BLaER1 (cell line): ENCODE measurements at regions not wholly inside any gene's neighbourhood (a gene's known extent, or its start where the extent isn't known, plus 50 kb on each side); places are given as distances from the start of the nearest gene placed in this dataset.

Experiments used
- H3K27ac ChIP-seq: shearing (Covaris generic); formaldehyde crosslinking; 2 replicates; pipeline ENCODE4 v1.8.1; 2022
- H3K27me3 ChIP-seq: shearing (Covaris generic); formaldehyde crosslinking; 2 replicates; pipeline ENCODE4 v1.8.1; 2022
- H3K36me3 ChIP-seq: shearing (Covaris generic); formaldehyde crosslinking; 2 replicates; pipeline ENCODE4 v1.8.1; 2022
- H3K4me1 ChIP-seq: shearing (Covaris generic); formaldehyde crosslinking; 2 replicates; pipeline ENCODE4 v1.8.1; 2022
- H3K4me2 ChIP-seq: shearing (Covaris generic); formaldehyde crosslinking; 2 replicates; pipeline ENCODE4 v1.8.1; 2022
- H3K4me3 ChIP-seq: shearing (Covaris generic); formaldehyde crosslinking; 2 replicates; pipeline ENCODE4 v1.8.1; 2022
- H3K9ac ChIP-seq: shearing (Covaris generic); formaldehyde crosslinking; 2 replicates; pipeline ENCODE4 v1.8.1; 2022
- H3K9me3 ChIP-seq: shearing (Covaris generic); formaldehyde crosslinking; 2 replicates; pipeline ENCODE4 v1.8.1; 2022
- H4K20me1 ChIP-seq: shearing (Covaris generic); formaldehyde crosslinking; 2 replicates; pipeline ENCODE4 v1.8.1; 2022
- Cebpa-rat ChIP-seq: shearing (Covaris generic); IDR thresholded peaks from 2 replicates; pipeline ENCODE4 v1.8.1; 2022

DNA sequence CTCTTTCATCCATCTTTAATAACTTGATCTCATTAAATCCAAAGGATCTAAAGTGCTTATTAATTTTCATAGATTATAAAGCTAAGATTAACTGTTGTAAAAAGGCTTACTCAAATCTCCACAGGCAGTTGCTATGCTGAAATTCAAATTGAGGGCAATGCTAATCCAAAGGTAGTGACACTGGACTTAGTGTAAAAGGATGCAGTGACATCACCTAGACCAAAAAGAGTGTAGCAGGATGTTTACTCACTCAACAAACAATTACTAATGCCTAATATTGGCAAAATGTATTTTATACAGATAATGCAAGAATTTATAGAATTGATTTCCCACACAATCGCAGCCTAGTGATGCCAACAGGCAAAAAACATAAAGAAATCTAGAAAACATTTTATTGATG lies 756.2 kb downstream of the CDH9 start:
- H3K36me3 ChIP-seq: no peaks in the 10 kb centered on the region
- H3K9me3 ChIP-seq: no peaks in the 10 kb centered on the region
- H3K4me2 ChIP-seq: no peak overlapping the region
- no peak overlapping the region for H3K9ac ChIP-seq
- no peak for TF ChIP-seq Cebpa-rat
- no peak overlapping the region for H3K4me3 ChIP-seq
- H3K4me1 ChIP-seq: no peaks in the 10 kb centered on the region
- H3K27me3 ChIP-seq: no peaks in the 10 kb centered on the region
- no peak overlapping the region for H3K27ac ChIP-seq
- H4K20me1 ChIP-seq: no peaks in the 10 kb centered on the region

DNA sequence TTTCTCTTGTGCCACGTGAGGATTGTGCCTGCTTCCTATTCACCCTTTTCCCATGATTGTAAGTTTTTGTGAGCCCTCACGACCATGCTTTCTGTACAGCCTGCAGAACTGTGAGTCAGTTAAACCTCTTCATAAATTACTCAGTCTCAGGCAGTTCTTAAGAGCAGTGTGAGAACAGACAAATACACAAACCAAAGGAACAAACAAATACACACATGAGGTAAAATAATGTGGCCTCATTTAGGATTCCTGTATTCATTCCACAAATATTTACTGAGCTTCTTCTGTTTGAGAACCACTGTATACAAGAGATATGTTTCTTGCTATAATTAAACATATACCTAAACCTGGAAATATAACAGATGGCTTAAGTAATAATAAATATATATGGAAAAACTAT lies 760.3 kb downstream of the CDH9 start:
- Histone ChIP-seq H4K20me1 (no peaks in the 10 kb centered on the region), H3K36me3 (no peaks in the 10 kb centered on the region), H3K9ac (no peak overlapping the region), H3K27me3 (no peaks in the 10 kb centered on the region), H3K4me3 (no peak overlapping the region), H3K27ac (no peak overlapping the region), H3K4me2 (no peak overlapping the region), H3K9me3 (no peaks in the 10 kb centered on the region), H3K4me1 (no peaks in the 10 kb centered on the region)
- no peak for TF ChIP-seq Cebpa-rat

GRCh38 chr5:26259081-26259480 lies 779.3 kb downstream of the CDH9 start:
- H3K9me3 ChIP-seq: no peaks in the 10 kb centered on the region
- H3K4me1 ChIP-seq: no peaks in the 10 kb centered on the region
- H3K36me3 ChIP-seq: no peaks in the 10 kb centered on the region
- no peaks in the 10 kb centered on the region for H3K27me3 ChIP-seq
- no peak for TF ChIP-seq Cebpa-rat
- H3K27ac ChIP-seq: no peak overlapping the region
- H4K20me1 ChIP-seq: no peaks in the 10 kb centered on the region
- no peak overlapping the region for H3K4me2 ChIP-seq
- H3K9ac ChIP-seq: no peak overlapping the region
- no peak overlapping the region for H3K4me3 ChIP-seq

DNA sequence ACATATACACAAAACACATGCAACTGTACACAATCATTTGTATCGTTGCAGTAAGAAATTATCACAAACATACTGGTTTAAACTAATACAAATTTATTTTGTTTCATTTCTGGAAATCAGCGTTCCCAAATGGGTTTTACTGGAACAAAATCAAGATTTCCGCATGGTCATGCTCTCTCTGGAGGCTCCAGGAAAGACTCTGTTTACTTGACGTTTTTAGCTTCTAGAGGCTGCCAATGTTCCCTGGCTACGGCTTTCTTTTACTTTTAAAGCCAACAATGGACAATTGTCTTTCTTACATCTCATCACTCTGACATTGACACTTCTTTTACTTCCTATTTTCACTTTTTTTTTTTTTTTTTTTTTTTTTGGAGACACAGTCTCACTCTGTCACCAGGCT lies 793.1 kb downstream of the CDH9 start:
- H4K20me1 ChIP-seq: no peaks in the 10 kb centered on the region
- no peak overlapping the region for H3K4me2 ChIP-seq
- H3K27me3 ChIP-seq: no peaks in the 10 kb centered on the region
- H3K9ac ChIP-seq: no peak overlapping the region
- H3K4me3 ChIP-seq: no peak overlapping the region
- H3K27ac ChIP-seq: no peak overlapping the region
- H3K36me3 ChIP-seq: no peaks in the 10 kb centered on the region
- no peaks in the 10 kb centered on the region for H3K9me3 ChIP-seq
- H3K4me1 ChIP-seq: no peaks in the 10 kb centered on the region
- no peak for TF ChIP-seq Cebpa-rat

GRCh38 chr5:26239588-26239987 lies 798.8 kb downstream of the CDH9 start:
- Histone ChIP-seq H3K36me3 (no peaks in the 10 kb centered on the region), H3K27ac (no peak overlapping the region), H3K4me1 (0 out of 2 replicates have a peak, but pooled peaks cover 4% of the 10 kb centered on the region), H3K27me3 (no peaks in the 10 kb centered on the region), H3K4me2 (no peak overlapping the region), H3K9ac (no peak overlapping the region), H3K9me3 (peaks cover 12% of the 10 kb centered on the region), H4K20me1 (no peaks in the 10 kb centered on the region), H3K4me3 (no peak overlapping the region)
- no peak for TF ChIP-seq Cebpa-rat

DNA sequence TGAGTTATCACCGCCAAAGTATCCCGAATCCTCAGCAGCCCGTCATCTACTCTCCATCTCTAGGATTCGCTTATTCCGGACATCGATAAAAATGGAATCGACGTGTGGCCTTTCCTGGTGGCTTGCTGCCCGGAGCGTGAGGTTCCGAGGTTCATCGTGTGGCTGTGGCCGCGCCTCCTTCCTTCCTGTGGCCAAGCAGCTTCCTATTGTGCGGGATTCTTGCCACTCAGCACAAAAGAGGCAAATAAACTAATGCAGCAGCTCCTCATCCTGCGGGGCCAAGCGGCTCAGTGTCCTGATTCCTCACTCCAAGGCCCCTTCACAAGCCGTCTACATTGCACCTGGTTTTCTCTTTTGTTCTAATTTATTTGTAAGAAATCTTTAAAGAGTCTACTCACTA lies 800.9 kb downstream of the CDH9 start:
- no peak for TF ChIP-seq Cebpa-rat
- no peak overlapping the region for H3K9ac ChIP-seq
- H3K4me1 ChIP-seq: 0 out of 2 replicates have a peak, but pooled peaks cover 4% of the 10 kb centered on the region
- peaks cover 12% of the 10 kb centered on the region for H3K9me3 ChIP-seq
- no peak overlapping the region for H3K4me2 ChIP-seq
- no peaks in the 10 kb centered on the region for H3K27me3 ChIP-seq
- H3K36me3 ChIP-seq: no peaks in the 10 kb centered on the region
- H3K4me3 ChIP-seq: no peak overlapping the region
- no peaks in the 10 kb centered on the region for H4K20me1 ChIP-seq
- no peak overlapping the region for H3K27ac ChIP-seq

DNA sequence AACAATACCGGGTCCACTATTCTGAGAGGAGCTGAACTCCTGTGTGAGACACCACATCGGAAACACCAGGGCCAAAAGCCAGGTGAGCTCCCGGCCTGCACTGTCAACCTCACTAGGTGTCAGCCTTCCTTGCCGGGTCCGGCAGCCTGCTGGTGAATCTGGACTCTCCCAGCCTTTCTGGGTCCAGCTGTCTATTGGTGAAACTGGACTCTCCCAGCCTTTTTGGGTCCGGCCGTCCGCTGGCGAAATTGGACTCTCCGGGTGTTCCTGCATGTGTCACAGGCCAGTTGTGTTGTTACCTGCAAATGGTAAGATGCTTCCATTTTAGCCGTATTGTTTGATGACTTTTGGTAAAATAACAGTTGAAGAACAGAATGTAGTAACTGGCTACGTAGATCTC lies 801.5 kb downstream of the CDH9 start:
- H3K4me3 ChIP-seq: no peak overlapping the region
- H3K27me3 ChIP-seq: no peaks in the 10 kb centered on the region
- H3K4me1 ChIP-seq: 0 out of 2 replicates have a peak, but pooled peaks cover 4% of the 10 kb centered on the region
- TF ChIP-seq Cebpa-rat: no peak
- H3K9me3 ChIP-seq: peaks cover 12% of the 10 kb centered on the region
- no peak overlapping the region for H3K4me2 ChIP-seq
- H3K27ac ChIP-seq: no peak overlapping the region
- H4K20me1 ChIP-seq: no peaks in the 10 kb centered on the region
- H3K9ac ChIP-seq: no peak overlapping the region
- no peaks in the 10 kb centered on the region for H3K36me3 ChIP-seq

GRCh38 chr5:26232706-26233105 lies 805.7 kb downstream of the CDH9 start:
- Histone ChIP-seq H3K4me1 (0 out of 2 replicates have a peak, but pooled peaks cover 4% of the 10 kb centered on the region), H3K36me3 (no peaks in the 10 kb centered on the region), H3K9ac (no peak overlapping the region), H3K4me2 (no peak overlapping the region), H4K20me1 (no peaks in the 10 kb centered on the region), H3K9me3 (peaks cover 12% of the 10 kb centered on the region), H3K27ac (no peak overlapping the region), H3K4me3 (no peak overlapping the region), H3K27me3 (no peaks in the 10 kb centered on the region)
- TF ChIP-seq Cebpa-rat: no peak

GRCh38 chr5:26231316-26231715 lies 807.1 kb downstream of the CDH9 start:
- no peaks in the 10 kb centered on the region for H3K27me3 ChIP-seq
- H4K20me1 ChIP-seq: no peaks in the 10 kb centered on the region
- no peaks in the 10 kb centered on the region for H3K4me1 ChIP-seq
- no peaks in the 10 kb centered on the region for H3K36me3 ChIP-seq
- H3K9ac ChIP-seq: no peak overlapping the region
- no peak overlapping the region for H3K27ac ChIP-seq
- peaks cover 3% of the 10 kb centered on the region; the same call in 1 of the 2 replicates for H3K9me3 ChIP-seq
- no peak overlapping the region for H3K4me3 ChIP-seq
- no peak overlapping the region for H3K4me2 ChIP-seq
- no peak for TF ChIP-seq Cebpa-rat

- no peak for TF ChIP-seq Cebpa-rat
- no peaks in the 10 kb centered on the region for H3K4me1 ChIP-seq
Observed at GRCh38 chr5:26229848-26230247, 808.5 kb downstream of the CDH9 start.

GRCh38 chr5:26227245-26227644 lies 811.1 kb downstream of the CDH9 start:
- Histone ChIP-seq H3K9me3 (no peaks in the 10 kb centered on the region), H3K9ac (no peak overlapping the region), H3K4me3 (no peak overlapping the region), H3K36me3 (no peaks in the 10 kb centered on the region), H3K4me2 (no peak overlapping the region), H3K4me1 (no peaks in the 10 kb centered on the region), H4K20me1 (no peaks in the 10 kb centered on the region), H3K27me3 (no peaks in the 10 kb centered on the region), H3K27ac (no peak overlapping the region)
- no peak for TF ChIP-seq Cebpa-rat

More at GRCh38 chr5:26229848-26230247, 808.5 kb downstream of the CDH9 start:
- Histone ChIP-seq H3K4me2 (no peak overlapping the region), H3K4me3 (no peak overlapping the region), H3K9me3 (no peaks in the 10 kb centered on the region), H3K27me3 (no peaks in the 10 kb centered on the region), H4K20me1 (no peaks in the 10 kb centered on the region), H3K27ac (no peak overlapping the region), H3K36me3 (no peaks in the 10 kb centered on the region), H3K9ac (no peak overlapping the region)
